ENCODE measurements at regions not wholly inside any gene's neighbourhood (a gene's known extent, or its start where the extent isn't known, plus 50 kb on each side); places are given as distances from the start of the nearest gene placed in this dataset.

DNA sequence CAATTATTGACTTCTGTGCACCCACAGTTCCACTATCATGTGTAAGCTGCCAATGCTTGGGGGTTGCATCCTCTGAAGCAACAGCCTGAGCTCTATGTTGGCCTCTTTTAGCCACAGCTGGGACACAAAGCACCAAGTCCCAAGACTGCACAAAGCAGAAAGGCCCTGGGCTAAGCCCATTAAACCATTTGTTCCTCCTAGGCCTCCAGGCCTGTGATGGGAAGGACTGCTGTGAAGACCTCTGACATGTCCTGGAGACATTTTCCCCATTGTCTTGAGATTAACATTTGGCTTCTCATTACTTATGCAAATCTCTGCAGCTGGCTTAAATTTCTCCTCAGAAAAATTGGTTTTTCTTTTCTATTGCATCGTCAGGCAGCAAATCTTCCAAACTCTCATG lies 123.7 kb upstream of the DEPDC1 start:
- no peak overlapping the region for H3K4me3 ChIP-seq (ENCODE audit: low read length)
- DNase-seq (ENCODE audit: low read depth): no peak
- TF ChIP-seq, protein P1, sequence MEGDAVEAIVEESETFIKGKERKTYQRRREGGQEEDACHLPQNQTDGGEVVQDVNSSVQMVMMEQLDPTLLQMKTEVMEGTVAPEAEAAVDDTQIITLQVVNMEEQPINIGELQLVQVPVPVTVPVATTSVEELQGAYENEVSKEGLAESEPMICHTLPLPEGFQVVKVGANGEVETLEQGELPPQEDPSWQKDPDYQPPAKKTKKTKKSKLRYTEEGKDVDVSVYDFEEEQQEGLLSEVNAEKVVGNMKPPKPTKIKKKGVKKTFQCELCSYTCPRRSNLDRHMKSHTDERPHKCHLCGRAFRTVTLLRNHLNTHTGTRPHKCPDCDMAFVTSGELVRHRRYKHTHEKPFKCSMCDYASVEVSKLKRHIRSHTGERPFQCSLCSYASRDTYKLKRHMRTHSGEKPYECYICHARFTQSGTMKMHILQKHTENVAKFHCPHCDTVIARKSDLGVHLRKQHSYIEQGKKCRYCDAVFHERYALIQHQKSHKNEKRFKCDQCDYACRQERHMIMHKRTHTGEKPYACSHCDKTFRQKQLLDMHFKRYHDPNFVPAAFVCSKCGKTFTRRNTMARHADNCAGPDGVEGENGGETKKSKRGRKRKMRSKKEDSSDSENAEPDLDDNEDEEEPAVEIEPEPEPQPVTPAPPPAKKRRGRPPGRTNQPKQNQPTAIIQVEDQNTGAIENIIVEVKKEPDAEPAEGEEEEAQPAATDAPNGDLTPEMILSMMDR (conservative IDR thresholded peaks at IDR 0.05; ENCODE audit: low read depth, low read length): no peak

DNA sequence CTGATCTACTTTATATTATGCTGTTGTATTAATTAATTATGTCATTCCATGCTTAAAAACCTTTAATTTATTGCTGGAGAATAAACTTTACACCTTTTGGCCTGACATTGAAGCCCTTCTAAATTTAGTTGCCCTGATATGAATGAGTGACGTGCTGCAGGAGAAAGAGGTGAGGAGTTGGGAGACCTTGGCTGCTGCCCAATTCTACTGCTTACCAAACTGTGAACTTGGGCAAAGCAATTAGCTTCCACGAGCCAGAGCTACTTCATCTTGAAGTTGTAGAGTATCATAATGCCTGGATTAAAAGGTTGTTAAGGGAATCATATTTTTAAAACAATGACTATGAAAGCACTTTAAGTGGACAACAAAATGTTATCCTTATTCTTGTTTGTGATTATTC lies 126.8 kb upstream of the DEPDC1 start:
- TF ChIP-seq, protein P1 (conservative IDR thresholded peaks at IDR 0.05; ENCODE audit: low read depth, low read length): no peak
- H3K4me3 ChIP-seq (ENCODE audit: low read length): no peak overlapping the region
- peak; percentile 82 for DNase-seq (ENCODE audit: low read depth)

DNA sequence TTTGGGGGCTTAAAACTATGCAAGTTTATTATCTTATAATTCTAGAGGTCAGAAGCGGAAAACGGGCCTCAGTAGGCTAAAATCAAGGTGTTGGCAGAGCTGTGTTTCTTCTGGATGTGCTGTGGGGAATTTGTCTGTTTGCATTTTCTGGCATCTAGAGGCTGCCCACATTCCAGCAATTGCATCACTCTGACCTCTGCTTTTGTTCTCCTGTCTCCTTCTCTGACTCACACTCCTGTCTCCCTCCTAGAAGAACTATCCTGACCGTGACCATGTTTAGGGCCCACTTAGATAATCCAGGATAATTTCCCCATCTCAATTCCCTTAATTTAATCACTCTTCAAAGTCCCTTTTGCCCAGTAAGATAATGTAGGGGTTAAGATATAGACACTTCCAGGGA lies 127.4 kb upstream of the DEPDC1 start:
- DNase-seq (ENCODE audit: low read depth): peak; percentile 43
- no peak overlapping the region for H3K4me3 ChIP-seq (ENCODE audit: low read length)
- TF ChIP-seq, protein P1 (conservative IDR thresholded peaks at IDR 0.05; ENCODE audit: low read depth, low read length): no peak

DNA sequence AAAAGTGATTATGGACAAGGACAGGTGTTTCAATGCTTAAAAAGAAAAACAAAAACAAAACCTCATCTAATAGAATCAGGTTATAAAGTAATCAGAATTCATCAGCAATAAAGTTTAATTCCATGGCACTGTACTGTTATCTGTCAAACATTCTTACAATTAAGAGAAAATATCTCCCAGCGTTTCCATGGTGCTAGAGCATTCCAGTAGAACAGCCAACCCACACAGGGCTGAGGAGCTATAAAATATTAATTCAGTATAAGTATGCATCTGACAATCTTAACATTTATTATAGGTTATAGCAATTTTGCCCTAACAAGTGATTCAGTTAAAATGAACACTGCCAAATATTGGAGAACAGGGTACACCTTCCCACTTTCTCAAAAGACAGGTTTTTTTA lies 128.7 kb upstream of the DEPDC1 start:
- no peak overlapping the region for H3K4me3 ChIP-seq (ENCODE audit: low read length)
- DNase-seq (ENCODE audit: low read depth): no peak
- TF ChIP-seq, protein P1 (conservative IDR thresholded peaks at IDR 0.05; ENCODE audit: low read depth, low read length): no peak

DNA sequence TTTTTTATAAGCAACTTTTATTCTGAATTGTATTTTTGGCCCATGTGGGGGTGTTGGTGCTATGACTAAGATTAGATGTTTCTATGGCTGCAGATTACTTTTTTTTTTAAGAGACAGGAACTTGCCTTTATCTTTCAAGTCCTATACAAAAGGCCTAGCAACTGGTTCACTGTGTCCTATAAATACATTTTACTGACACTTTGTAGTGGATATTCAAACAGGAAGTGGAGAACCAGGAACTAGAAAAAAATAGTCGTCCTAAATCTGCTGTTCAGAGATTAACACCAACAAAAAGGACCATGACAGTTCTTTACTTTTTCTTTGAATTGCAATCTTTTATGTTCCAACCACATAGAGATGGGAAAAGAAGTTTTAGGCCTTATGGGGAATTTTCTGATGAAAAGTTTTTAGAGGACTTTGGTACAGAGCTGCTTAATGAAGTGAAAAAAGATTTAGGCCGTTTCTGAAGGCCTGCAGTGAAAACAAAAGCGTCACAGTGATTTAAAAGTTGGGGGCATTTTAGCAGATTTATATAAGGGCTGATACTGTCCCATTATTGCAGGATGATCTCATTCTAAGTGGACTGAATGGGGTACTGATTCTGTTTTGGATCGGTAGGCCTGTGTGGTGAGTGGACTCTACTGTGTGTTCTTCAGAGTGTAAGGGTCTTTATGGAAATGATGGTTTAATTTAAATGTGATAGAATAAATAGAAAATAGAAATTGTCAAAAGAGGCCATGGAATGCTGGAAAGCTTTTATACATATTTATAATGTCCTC lies 136.4 kb upstream of the DEPDC1 start:
- no peak overlapping the region for H3K4me3 ChIP-seq (ENCODE audit: low read length)
- TF ChIP-seq, protein P1 (conservative IDR thresholded peaks at IDR 0.05; ENCODE audit: low read depth, low read length): no peak
- DNase-seq (ENCODE audit: low read depth): no peak

DNA sequence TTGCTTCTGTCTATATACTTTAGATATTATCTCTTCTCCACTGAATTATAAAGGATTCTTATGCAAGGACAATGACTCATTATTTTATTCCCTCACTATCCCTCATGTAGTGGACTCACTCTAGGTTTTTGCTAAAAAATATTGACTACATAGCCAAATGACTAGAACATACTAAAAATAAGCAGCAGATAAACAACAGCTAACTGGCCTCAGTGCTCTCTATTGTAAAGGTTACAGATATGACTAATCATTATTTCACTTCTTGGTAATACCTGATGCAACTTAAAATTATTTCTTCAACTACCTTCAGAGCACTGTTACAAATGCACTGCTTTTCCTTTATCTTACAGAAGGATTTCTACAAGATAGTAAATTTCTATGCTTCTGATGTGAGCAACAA lies 147.6 kb upstream of the DEPDC1 start:
- DNase-seq (ENCODE audit: low read depth): no peak
- H3K4me3 ChIP-seq (ENCODE audit: low read length): no peak overlapping the region
- TF ChIP-seq, protein P1 (conservative IDR thresholded peaks at IDR 0.05; ENCODE audit: low read depth, low read length): no peak

DNA sequence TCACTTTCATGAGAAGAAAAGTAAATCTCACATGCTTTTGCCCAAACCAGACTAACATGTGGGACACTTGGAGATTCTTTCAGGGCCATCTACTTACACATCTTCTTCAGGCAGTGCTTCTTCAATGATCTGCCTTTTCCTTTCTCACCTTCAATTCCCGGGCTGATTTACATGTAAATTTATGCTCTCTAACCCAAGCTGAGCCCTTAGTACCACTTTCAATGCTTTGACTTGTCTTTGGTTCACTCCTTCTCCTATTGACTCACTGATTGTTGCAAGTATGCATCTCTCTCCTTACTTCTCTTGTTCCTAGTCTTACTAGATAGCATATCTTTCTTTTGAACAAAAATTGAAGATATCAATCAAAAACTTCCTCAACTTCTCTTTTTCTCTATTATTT lies 154.2 kb upstream of the DEPDC1 start:
- no peak for DNase-seq (ENCODE audit: low read depth)
- H3K4me3 ChIP-seq (ENCODE audit: low read length): no peak overlapping the region
- TF ChIP-seq, protein P1 (conservative IDR thresholded peaks at IDR 0.05; ENCODE audit: low read depth, low read length): no peak

All from retinal pigment epithelial cell (primary cell).